ENCODE measurements at regions not wholly inside any gene's neighbourhood (a gene's known extent, or its start where the extent isn't known, plus 50 kb on each side); places are given as distances from the start of the nearest gene placed in this dataset.

DNA sequence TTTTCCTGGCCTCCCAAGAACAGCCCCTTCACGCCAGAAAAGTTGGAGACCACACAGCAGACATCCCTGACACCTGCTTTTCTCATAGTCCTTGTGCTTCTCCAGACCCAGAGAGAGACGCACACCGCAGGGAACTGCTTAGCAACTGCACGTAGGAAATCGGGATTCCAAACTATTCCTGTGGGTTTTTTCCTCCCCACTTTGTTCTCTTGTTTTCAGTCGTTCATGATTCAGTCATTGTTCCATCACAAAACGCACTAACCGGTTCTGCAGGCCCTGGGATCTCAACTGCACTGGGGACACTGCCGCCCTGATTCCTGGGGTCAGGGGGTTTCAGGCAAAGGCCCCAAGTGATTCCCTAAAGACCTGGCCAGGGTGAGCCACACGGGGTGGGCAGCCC is 588.0 kb upstream of the KLF4 start:
- TF ChIP-seq, protein P1, sequence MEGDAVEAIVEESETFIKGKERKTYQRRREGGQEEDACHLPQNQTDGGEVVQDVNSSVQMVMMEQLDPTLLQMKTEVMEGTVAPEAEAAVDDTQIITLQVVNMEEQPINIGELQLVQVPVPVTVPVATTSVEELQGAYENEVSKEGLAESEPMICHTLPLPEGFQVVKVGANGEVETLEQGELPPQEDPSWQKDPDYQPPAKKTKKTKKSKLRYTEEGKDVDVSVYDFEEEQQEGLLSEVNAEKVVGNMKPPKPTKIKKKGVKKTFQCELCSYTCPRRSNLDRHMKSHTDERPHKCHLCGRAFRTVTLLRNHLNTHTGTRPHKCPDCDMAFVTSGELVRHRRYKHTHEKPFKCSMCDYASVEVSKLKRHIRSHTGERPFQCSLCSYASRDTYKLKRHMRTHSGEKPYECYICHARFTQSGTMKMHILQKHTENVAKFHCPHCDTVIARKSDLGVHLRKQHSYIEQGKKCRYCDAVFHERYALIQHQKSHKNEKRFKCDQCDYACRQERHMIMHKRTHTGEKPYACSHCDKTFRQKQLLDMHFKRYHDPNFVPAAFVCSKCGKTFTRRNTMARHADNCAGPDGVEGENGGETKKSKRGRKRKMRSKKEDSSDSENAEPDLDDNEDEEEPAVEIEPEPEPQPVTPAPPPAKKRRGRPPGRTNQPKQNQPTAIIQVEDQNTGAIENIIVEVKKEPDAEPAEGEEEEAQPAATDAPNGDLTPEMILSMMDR (IDR thresholded peaks at IDR 0.05), result no peak

DNA sequence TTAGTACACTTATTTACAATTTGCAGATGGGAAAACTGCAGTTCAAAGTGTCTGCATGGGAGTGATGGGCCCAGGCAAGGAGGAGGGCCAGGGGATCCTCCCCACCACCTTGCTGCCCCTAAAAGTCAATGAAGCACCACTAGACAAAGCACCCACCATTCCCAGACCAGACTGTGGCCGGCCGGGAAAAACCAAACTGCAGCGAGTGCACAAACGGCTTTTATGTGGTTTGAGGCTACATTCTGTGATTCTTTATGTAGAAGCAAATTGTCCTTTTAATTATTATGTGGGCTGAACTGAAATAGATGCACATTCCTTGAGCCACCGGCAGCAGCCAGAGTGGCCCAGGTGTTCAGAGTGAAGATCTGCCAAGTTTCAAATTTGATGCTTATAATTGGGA is 585.3 kb upstream of the KLF4 start:
- H3K4me3 ChIP-seq, result no peak overlapping the region
- TF ChIP-seq, protein P1 (IDR thresholded peaks at IDR 0.05), result no peak
- no peak overlapping the region for H3K27ac ChIP-seq
- no peak for DNase-seq
- no peaks in the 10 kb centered on the region for H3K27me3 ChIP-seq
- no peaks in the 10 kb centered on the region for H3K4me1 ChIP-seq
- no peaks in the 10 kb centered on the region for H3K9me3 ChIP-seq
- intact Hi-C loops (cut with DNase I; ENCODE audit: low total_unique reads), result no loop called here
- H3K36me3 ChIP-seq, result no peaks in the 10 kb centered on the region

More for the DNA sequence above, 588.0 kb upstream of the KLF4 start:
- DNase-seq, result no peak
- Histone ChIP-seq H3K36me3 (no peaks in the 10 kb centered on the region), H3K4me1 (no peaks in the 10 kb centered on the region), H3K4me3 (no peak overlapping the region), H3K27ac (no peak overlapping the region), H3K27me3 (no peaks in the 10 kb centered on the region), H3K9me3 (no peaks in the 10 kb centered on the region)
- intact Hi-C loops (cut with DNase I; ENCODE audit: low total_unique reads), result no loop called here

- Histone ChIP-seq H3K27ac (no peak overlapping the region), H3K9me3 (no peaks in the 10 kb centered on the region), H3K27me3 (no peaks in the 10 kb centered on the region), H3K36me3 (no peaks in the 10 kb centered on the region), H3K4me1 (no peaks in the 10 kb centered on the region), H3K4me3 (no peak overlapping the region)
- intact Hi-C loops (cut with DNase I; ENCODE audit: low total_unique reads), result no loop called here
- DNase-seq, result no peak
- TF ChIP-seq, protein P1 (IDR thresholded peaks at IDR 0.05), result no peak
Measured at GRCh38 chr9:108073823-108074222, 584.3 kb upstream of the KLF4 start.

DNA sequence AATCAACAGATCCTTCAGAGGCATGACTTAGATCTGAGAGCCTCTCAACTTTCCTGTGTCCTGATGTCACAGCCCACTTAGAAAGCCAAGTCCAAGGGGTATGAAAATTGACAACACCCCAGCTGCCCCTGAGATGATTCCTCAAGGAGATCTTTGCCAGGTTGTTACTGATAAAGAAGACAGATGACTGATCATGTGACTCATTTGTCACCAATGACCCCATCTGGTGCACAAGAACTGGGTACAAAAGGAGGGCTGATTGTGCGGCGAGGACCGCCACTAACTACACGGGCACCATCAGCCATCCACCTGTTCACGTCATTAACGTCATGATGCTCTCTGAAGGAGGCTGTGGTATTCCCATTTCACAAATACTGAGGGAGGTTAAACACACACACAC is 583.2 kb upstream of the KLF4 start:
- Histone ChIP-seq H3K36me3 (no peaks in the 10 kb centered on the region), H3K27ac (no peak overlapping the region), H3K27me3 (no peaks in the 10 kb centered on the region), H3K9me3 (no peaks in the 10 kb centered on the region), H3K4me3 (no peak overlapping the region), H3K4me1 (no peaks in the 10 kb centered on the region)
- TF ChIP-seq, protein P1 (IDR thresholded peaks at IDR 0.05), result no peak
- DNase-seq, result no peak
- intact Hi-C loops (cut with DNase I; ENCODE audit: low total_unique reads), result no loop called here

DNA sequence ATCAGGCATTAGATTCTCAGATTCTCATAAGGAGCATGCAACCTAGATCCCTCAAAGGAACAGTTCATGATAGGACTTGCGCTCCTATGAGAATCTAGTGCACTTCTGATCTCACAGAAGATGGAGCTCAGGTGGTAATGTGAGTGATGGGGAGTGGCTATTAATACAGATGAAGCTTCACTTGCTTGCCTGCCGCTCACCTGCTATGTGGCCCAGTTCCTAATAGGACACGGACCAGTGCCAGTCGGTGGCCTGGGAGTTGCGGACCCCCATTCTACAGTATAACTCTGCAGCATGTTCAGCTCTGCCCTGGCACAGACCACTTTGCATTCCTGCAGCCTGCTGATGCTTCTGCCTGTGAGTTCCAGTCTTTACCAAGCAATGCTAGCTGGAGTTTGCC is 581.3 kb upstream of the KLF4 start:
- Histone ChIP-seq H3K27me3 (no peaks in the 10 kb centered on the region), H3K4me1 (no peaks in the 10 kb centered on the region), H3K36me3 (no peaks in the 10 kb centered on the region), H3K4me3 (no peak overlapping the region), H3K9me3 (no peaks in the 10 kb centered on the region), H3K27ac (no peak overlapping the region)
- DNase-seq, result no peak
- intact Hi-C loops (cut with DNase I; ENCODE audit: low total_unique reads), result no loop called here
- TF ChIP-seq, protein P1 (IDR thresholded peaks at IDR 0.05), result no peak

DNA sequence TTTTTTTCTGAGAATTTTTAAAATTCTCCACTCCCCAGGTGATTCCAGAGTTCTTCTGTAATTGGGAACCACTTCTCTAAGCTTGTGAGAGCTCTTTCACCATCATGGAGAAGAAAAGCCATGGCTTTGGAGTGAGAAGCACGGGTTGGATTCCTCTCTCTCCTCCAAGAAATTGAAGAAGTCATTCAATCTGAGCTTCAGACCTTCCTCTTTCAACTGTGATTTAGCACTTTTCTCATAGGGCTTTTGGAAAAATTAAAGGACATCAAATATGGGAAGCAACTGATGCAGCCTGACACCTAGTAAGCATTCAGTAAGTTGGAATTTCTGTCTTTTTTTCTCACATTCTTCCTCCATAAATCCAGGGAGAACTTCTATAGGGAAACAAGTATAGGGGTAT is 580.4 kb upstream of the KLF4 start:
- Histone ChIP-seq H3K36me3 (no peaks in the 10 kb centered on the region), H3K27me3 (no peaks in the 10 kb centered on the region), H3K27ac (no peak overlapping the region), H3K4me1 (no peaks in the 10 kb centered on the region), H3K4me3 (no peak overlapping the region), H3K9me3 (no peaks in the 10 kb centered on the region)
- TF ChIP-seq, protein P1 (IDR thresholded peaks at IDR 0.05), result no peak
- DNase-seq, result no peak
- intact Hi-C loops (cut with DNase I; ENCODE audit: low total_unique reads), result no loop called here
